Transverse colon (tissue), 3 donors: ENCODE measurements at regions not wholly inside any gene's neighbourhood (a gene's known extent, or its start where the extent isn't known, plus 50 kb on each side); places are given as distances from the start of the nearest gene placed in this dataset.

ENCODE experiments used
- EP300 ChIP-seq: sonication (generic); formaldehyde crosslinking; IDR thresholded peaks from one replicate; pipeline ENCODE4 v1.6.1; 2017; ENCODE audit warnings: antibody characterized with exemption, low read depth
- POLR2AphosphoS5 ChIP-seq, 3 donors: sonication (generic); formaldehyde crosslinking; IDR thresholded peaks; one replicate each; pipeline ENCODE4 v1.6.1; 2016; ENCODE audit warnings: antibody characterized with exemption in 3 of 3

- TF ChIP-seq EP300, result no peak
- TF ChIP-seq POLR2AphosphoS5 (IDR thresholded peaks at IDR 0.05), result no peak
These were observed 1154.5 kb downstream of the AACS start for GRCh38 chr12:126219654-126220279.
